ENCODE measurements at regions not wholly inside any gene's neighbourhood (a gene's known extent, or its start where the extent isn't known, plus 50 kb on each side); places are given as distances from the start of the nearest gene placed in this dataset.
"Not testable (repeated sequence)": the region's sequence is repeated elsewhere in the genome, so short reads cannot be mapped to it uniquely, and the experiment has no call there.

DNA sequence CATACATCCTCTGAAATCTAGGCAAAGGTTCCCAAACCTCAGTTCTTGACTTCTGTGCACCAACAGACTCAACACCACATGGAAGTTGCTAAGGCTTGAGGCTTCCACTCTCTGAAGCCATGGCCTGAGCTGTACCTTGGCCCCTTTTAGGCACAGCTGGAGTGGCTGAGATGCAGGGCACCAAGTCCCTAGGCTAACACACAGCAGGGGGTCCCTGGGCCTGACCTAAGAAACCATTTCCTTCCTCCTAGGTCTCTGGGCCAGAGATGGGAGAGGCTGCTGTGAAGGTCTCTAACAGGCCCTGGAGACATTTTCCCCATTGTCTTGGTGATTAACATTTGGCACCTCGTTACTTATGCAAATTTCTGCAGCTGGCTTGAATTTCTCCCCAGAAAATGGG, 64.5 kb upstream of the LRPPRC start:
- TF ChIP-seq, protein P1, sequence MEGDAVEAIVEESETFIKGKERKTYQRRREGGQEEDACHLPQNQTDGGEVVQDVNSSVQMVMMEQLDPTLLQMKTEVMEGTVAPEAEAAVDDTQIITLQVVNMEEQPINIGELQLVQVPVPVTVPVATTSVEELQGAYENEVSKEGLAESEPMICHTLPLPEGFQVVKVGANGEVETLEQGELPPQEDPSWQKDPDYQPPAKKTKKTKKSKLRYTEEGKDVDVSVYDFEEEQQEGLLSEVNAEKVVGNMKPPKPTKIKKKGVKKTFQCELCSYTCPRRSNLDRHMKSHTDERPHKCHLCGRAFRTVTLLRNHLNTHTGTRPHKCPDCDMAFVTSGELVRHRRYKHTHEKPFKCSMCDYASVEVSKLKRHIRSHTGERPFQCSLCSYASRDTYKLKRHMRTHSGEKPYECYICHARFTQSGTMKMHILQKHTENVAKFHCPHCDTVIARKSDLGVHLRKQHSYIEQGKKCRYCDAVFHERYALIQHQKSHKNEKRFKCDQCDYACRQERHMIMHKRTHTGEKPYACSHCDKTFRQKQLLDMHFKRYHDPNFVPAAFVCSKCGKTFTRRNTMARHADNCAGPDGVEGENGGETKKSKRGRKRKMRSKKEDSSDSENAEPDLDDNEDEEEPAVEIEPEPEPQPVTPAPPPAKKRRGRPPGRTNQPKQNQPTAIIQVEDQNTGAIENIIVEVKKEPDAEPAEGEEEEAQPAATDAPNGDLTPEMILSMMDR (IDR thresholded peaks at IDR 0.05) = not testable (repeated sequence)
- TF ChIP-seq POLR2A (IDR thresholded peaks at IDR 0.05); POLR2AphosphoS5 (IDR thresholded peaks at IDR 0.05; ENCODE audit: insufficient read depth in 1 of 2, low read depth in 1 of 2): not testable (repeated sequence)

Measured in vagina (tissue), 2 donors.